ENCODE measurements at regions not wholly inside any gene's neighbourhood (a gene's known extent, or its start where the extent isn't known, plus 50 kb on each side); places are given as distances from the start of the nearest gene placed in this dataset.

DNA sequence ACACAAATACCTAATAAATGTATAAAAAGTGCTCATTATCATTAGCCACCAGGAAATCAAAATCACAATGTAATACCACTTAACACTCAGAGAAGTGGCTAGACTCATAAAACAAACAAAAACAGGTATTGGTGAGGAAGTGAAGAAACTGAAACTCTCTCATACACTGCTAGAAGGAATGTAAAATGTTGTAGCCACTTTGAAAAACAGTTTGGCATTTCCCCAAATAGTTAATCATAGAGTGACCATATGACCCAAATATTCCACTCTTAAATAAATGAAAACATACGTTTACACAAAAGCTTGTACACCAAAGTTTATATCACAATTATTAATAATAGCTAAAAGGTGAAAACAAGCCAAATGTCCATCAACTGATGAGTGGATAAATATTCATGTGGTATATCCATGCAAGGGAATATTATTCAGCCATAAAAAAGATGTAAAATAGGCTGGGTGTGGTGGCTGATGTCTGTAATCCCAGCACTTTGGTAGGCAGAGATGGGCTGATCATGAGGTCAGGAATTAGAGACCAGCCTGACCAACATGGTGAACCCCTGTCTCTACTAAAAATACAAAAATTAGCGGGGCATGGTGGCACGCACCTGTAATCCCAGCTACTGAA lies 86.2 kb upstream of the COL5A2 start:
- no peak overlapping the region for H3K27ac ChIP-seq (ENCODE audit: low read depth, low read length)

DNA sequence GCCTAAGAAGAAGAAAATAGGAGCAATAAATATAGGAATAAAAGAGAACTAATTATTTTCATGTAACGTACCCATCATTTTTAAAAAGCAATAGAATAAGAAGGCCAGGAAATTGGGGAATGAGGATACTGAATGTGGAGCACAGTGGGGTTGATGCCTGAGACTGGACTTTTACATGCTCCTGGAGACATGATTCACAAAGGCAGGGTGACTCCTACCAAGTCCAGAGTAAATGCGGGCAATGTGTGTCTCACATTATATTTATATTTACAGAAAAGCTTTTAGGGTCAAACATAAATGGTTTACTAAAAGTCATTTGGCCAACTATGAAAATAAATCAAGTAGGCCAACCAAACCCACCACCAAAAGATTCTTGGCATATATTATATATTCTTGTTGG lies 87.9 kb upstream of the COL5A2 start:
- no peaks in the 10 kb centered on the region for H3K36me3 ChIP-seq (ENCODE audit: control insufficient read depth in 3 of 3, insufficient read depth in 3 of 3, low read length in 3 of 3)
- no peak overlapping the region for H3K27ac ChIP-seq (ENCODE audit: low read depth, low read length)
- H3K4me1 ChIP-seq (ENCODE audit: control insufficient read depth in 3 of 3, insufficient read depth in 3 of 3, low read length in 3 of 3): no peaks in the 10 kb centered on the region
- H3K27me3 ChIP-seq (ENCODE audit: control insufficient read depth in 3 of 3, insufficient read depth in 3 of 3, low read length in 3 of 3): no peaks in the 10 kb centered on the region
- no peaks in the 10 kb centered on the region for H3K9me3 ChIP-seq (ENCODE audit: control insufficient read depth in 3 of 3, low read length in 3 of 3)
- no peak overlapping the region for H3K9ac ChIP-seq (ENCODE audit: low read depth in 1 of 3, low read length in 3 of 3)
- no peak overlapping the region for H3K4me3 ChIP-seq (ENCODE audit: low read length in 3 of 3)

More for the DNA sequence above, 86.2 kb upstream of the COL5A2 start:
- no peak overlapping the region for H3K9ac ChIP-seq (ENCODE audit: low read depth in 1 of 3, low read length in 3 of 3)
- no peaks in the 10 kb centered on the region for H3K9me3 ChIP-seq (ENCODE audit: control insufficient read depth in 3 of 3, low read length in 3 of 3)
- no peaks in the 10 kb centered on the region for H3K36me3 ChIP-seq (ENCODE audit: control insufficient read depth in 3 of 3, insufficient read depth in 3 of 3, low read length in 3 of 3)
- H3K4me3 ChIP-seq (ENCODE audit: low read length in 3 of 3): no peak overlapping the region
- no peaks in the 10 kb centered on the region for H3K4me1 ChIP-seq (ENCODE audit: control insufficient read depth in 3 of 3, insufficient read depth in 3 of 3, low read length in 3 of 3)
- no peaks in the 10 kb centered on the region for H3K27me3 ChIP-seq (ENCODE audit: control insufficient read depth in 3 of 3, insufficient read depth in 3 of 3, low read length in 3 of 3)

DNA sequence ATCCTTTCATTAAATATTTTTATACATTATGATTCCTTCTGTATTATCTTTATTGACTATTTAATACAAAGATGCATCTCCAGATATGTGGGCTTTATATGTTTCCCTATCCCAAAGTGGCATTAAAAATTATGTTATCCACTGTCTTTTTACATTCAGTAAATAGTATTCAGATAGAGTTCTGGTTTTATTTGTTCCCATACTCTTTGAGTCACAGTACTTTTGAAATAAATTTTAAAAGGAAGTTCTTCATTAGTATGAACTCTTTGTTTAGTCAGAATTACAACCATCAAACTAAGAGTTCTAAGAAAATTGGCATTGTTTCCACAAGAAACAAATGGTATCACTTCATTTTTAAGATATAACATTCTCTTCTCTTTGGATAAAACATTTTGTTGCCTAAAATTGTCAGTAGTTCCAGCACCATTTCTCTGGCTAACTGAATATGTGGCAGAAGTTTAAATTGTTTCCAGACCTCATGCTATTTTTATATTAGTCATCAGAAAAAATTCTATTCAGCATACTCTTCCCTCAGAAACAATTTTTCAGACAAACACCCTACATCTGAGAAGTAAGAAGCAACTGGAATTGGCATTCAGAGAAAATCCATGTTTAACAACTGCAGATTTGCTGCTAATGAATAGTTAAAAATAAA lies 88.5 kb upstream of the COL5A2 start:
- no peaks in the 10 kb centered on the region for H3K4me1 ChIP-seq (ENCODE audit: control insufficient read depth in 3 of 3, insufficient read depth in 3 of 3, low read length in 3 of 3)
- H3K9ac ChIP-seq (ENCODE audit: low read depth in 1 of 3, low read length in 3 of 3): no peak overlapping the region
- no peaks in the 10 kb centered on the region for H3K36me3 ChIP-seq (ENCODE audit: control insufficient read depth in 3 of 3, insufficient read depth in 3 of 3, low read length in 3 of 3)
- H3K4me3 ChIP-seq (ENCODE audit: low read length in 3 of 3): no peak overlapping the region
- no peak overlapping the region for H3K27ac ChIP-seq (ENCODE audit: low read depth, low read length)
- no peaks in the 10 kb centered on the region for H3K9me3 ChIP-seq (ENCODE audit: control insufficient read depth in 3 of 3, low read length in 3 of 3)
- H3K27me3 ChIP-seq (ENCODE audit: control insufficient read depth in 3 of 3, insufficient read depth in 3 of 3, low read length in 3 of 3): no peaks in the 10 kb centered on the region

DNA sequence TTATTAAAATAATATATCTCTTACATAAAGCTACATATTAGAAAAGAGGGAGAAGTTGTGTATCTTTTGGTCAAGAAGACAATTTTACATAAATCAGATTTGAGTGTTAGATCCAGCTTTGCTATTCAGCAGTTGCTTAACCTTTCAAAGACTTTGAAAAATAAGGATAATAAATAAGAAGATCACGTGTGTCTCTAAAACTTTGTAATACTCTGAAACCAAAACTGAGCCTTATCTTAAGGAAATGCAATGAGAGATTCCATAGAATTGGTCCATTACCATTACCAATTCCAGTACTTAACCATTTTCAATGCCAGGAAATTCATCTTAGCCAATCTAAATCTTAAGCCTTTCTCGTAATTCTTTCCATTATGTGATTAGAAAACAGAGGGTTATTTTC lies 89.2 kb upstream of the COL5A2 start:
- Histone ChIP-seq H3K4me1 (ENCODE audit: control insufficient read depth in 3 of 3, insufficient read depth in 3 of 3, low read length in 3 of 3) (no peaks in the 10 kb centered on the region), H3K27me3 (ENCODE audit: control insufficient read depth in 3 of 3, insufficient read depth in 3 of 3, low read length in 3 of 3) (no peaks in the 10 kb centered on the region), H3K4me3 (ENCODE audit: low read length in 3 of 3) (no peak overlapping the region), H3K9ac (ENCODE audit: low read depth in 1 of 3, low read length in 3 of 3) (no peak overlapping the region), H3K9me3 (ENCODE audit: control insufficient read depth in 3 of 3, low read length in 3 of 3) (no peaks in the 10 kb centered on the region), H3K27ac (ENCODE audit: low read depth, low read length) (no peak overlapping the region), H3K36me3 (ENCODE audit: control insufficient read depth in 3 of 3, insufficient read depth in 3 of 3, low read length in 3 of 3) (no peaks in the 10 kb centered on the region)

DNA sequence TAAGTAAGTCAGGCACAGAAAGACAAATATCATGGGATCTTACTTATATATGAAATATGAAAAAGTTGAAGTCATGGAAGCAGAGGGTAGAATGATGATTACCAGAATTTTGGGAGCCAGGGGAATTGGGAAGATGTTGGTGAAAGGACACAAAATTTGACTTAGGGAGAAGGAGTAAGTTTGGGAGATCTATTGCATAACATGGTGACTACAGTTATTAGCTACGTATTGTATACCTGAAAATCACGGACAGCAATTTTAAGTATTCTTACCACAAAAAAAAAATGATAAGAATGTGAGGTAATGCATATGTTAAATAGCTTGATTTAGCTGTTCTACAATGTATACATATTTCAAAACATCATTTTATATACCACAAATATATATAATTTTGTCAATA lies 94.2 kb upstream of the COL5A2 start:
- Histone ChIP-seq H3K36me3 (ENCODE audit: control insufficient read depth in 3 of 3, insufficient read depth in 3 of 3, low read length in 3 of 3) (no peaks in the 10 kb centered on the region), H3K27ac (ENCODE audit: low read depth, low read length) (no peak overlapping the region), H3K4me1 (ENCODE audit: control insufficient read depth in 3 of 3, insufficient read depth in 3 of 3, low read length in 3 of 3) (no peaks in the 10 kb centered on the region), H3K9me3 (ENCODE audit: control insufficient read depth in 3 of 3, low read length in 3 of 3) (no peaks in the 10 kb centered on the region), H3K4me3 (ENCODE audit: low read length in 3 of 3) (no peak overlapping the region), H3K9ac (ENCODE audit: low read depth in 1 of 3, low read length in 3 of 3) (no peak overlapping the region), H3K27me3 (ENCODE audit: control insufficient read depth in 3 of 3, insufficient read depth in 3 of 3, low read length in 3 of 3) (no peaks in the 10 kb centered on the region)

DNA sequence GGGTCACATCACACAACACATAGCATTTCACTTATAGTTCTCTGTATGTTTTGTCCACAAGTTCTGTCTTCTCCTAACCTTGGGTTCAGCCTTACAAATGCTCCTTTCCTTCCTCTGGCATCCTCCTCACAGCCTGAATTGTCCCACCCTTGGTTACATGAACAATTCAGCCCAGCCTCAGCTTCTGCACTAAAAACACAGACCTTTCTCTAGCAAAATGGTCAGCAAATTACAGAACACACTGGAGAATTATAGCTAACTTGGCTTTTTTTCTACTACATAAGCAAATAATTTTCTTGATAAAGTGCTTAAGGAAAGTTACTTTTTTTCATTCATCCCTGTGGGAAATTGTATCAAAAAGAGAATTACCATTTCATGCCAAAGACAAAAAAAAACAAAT lies 94.8 kb upstream of the COL5A2 start:
- Histone ChIP-seq H3K4me1 (ENCODE audit: control insufficient read depth in 3 of 3, insufficient read depth in 3 of 3, low read length in 3 of 3) (no peaks in the 10 kb centered on the region), H3K4me3 (ENCODE audit: low read length in 3 of 3) (no peak overlapping the region), H3K27ac (ENCODE audit: low read depth, low read length) (no peak overlapping the region), H3K9me3 (ENCODE audit: control insufficient read depth in 3 of 3, low read length in 3 of 3) (no peaks in the 10 kb centered on the region), H3K9ac (ENCODE audit: low read depth in 1 of 3, low read length in 3 of 3) (no peak overlapping the region), H3K36me3 (ENCODE audit: control insufficient read depth in 3 of 3, insufficient read depth in 3 of 3, low read length in 3 of 3) (no peaks in the 10 kb centered on the region), H3K27me3 (ENCODE audit: control insufficient read depth in 3 of 3, insufficient read depth in 3 of 3, low read length in 3 of 3) (no peaks in the 10 kb centered on the region)

DNA sequence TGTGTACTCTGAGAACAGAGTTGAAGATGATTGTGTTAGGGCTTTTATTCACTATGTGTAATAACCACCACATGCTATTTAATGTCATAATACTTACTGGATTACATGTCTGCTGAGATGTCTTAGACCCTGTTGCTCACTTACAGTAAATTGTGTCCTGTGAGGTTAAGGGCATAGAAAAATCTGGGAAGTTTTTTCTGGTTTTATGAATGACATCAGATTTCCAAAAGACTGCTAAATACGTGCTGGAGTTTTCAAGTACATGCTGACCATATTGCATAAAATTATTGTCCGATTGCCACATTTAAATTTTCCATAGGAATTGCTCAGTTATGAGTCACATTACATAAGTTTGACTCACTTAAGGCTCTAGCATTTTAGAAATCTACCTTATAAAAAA lies 96.7 kb upstream of the COL5A2 start:
- H3K4me1 ChIP-seq (ENCODE audit: control insufficient read depth in 3 of 3, insufficient read depth in 3 of 3, low read length in 3 of 3): no peaks in the 10 kb centered on the region
- H3K9me3 ChIP-seq (ENCODE audit: control insufficient read depth in 3 of 3, low read length in 3 of 3): no peaks in the 10 kb centered on the region
- no peak overlapping the region for H3K9ac ChIP-seq (ENCODE audit: low read depth in 1 of 3, low read length in 3 of 3)
- H3K36me3 ChIP-seq (ENCODE audit: control insufficient read depth in 3 of 3, insufficient read depth in 3 of 3, low read length in 3 of 3): no peaks in the 10 kb centered on the region
- H3K4me3 ChIP-seq (ENCODE audit: low read length in 3 of 3): no peak overlapping the region
- H3K27ac ChIP-seq (ENCODE audit: low read depth, low read length): no peak overlapping the region
- H3K27me3 ChIP-seq (ENCODE audit: control insufficient read depth in 3 of 3, insufficient read depth in 3 of 3, low read length in 3 of 3): no peaks in the 10 kb centered on the region

DNA sequence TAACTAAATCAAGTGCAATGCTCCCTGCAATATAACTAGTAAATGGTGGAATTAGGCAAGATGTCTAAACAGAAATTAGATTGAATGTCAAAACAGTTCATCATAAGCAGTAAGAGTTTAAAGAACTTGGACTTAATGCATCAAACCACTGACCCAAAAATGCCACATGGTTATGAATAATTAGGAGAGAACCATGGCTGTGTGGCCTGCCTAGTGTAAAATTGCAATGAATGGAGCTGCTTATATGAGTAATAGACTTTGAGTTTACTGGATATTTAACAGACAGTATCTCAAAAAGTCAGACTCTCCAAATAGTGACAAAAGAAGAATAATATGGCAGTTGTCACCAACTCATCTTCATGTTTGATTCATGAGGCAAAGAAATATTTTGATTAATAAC lies 101.6 kb upstream of the COL5A2 start:
- Histone ChIP-seq H3K27ac (ENCODE audit: low read depth, low read length) (no peak overlapping the region), H3K27me3 (ENCODE audit: control insufficient read depth in 3 of 3, insufficient read depth in 3 of 3, low read length in 3 of 3) (no peaks in the 10 kb centered on the region), H3K36me3 (ENCODE audit: control insufficient read depth in 3 of 3, insufficient read depth in 3 of 3, low read length in 3 of 3) (no peaks in the 10 kb centered on the region), H3K4me3 (ENCODE audit: low read length in 3 of 3) (no peak overlapping the region), H3K4me1 (ENCODE audit: control insufficient read depth in 3 of 3, insufficient read depth in 3 of 3, low read length in 3 of 3) (no peaks in the 10 kb centered on the region), H3K9me3 (ENCODE audit: control insufficient read depth in 3 of 3, low read length in 3 of 3) (no peaks in the 10 kb centered on the region), H3K9ac (ENCODE audit: low read depth in 1 of 3, low read length in 3 of 3) (no peak overlapping the region)

DNA sequence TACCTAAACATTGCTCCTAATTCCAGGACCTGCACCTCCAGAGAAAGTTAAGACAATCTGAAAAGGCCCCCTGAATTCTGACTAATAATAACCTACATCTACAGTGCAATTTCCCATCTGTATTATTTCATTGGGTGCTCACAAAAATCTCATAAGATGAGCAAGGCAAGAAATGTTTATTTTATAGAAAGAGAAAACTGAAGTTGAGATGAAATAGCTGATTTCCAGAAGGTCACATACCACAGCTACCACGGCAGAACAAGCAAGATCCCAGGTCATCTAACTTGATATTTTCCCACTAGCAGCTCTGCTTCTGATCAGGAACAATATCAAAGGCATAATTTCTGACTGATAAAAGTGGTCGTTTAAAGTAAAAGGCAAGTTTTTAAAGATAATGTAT lies 105.8 kb upstream of the COL5A2 start:
- Histone ChIP-seq H3K4me3 (ENCODE audit: low read length in 3 of 3) (no peak overlapping the region), H3K4me1 (ENCODE audit: control insufficient read depth in 3 of 3, insufficient read depth in 3 of 3, low read length in 3 of 3) (no peaks in the 10 kb centered on the region), H3K9ac (ENCODE audit: low read depth in 1 of 3, low read length in 3 of 3) (no peak overlapping the region), H3K27ac (ENCODE audit: low read depth, low read length) (peak overlapping the region; percentile 55), H3K27me3 (ENCODE audit: control insufficient read depth in 3 of 3, insufficient read depth in 3 of 3, low read length in 3 of 3) (no peaks in the 10 kb centered on the region), H3K36me3 (ENCODE audit: control insufficient read depth in 3 of 3, insufficient read depth in 3 of 3, low read length in 3 of 3) (no peaks in the 10 kb centered on the region), H3K9me3 (ENCODE audit: control insufficient read depth in 3 of 3, low read length in 3 of 3) (no peaks in the 10 kb centered on the region)

DNA sequence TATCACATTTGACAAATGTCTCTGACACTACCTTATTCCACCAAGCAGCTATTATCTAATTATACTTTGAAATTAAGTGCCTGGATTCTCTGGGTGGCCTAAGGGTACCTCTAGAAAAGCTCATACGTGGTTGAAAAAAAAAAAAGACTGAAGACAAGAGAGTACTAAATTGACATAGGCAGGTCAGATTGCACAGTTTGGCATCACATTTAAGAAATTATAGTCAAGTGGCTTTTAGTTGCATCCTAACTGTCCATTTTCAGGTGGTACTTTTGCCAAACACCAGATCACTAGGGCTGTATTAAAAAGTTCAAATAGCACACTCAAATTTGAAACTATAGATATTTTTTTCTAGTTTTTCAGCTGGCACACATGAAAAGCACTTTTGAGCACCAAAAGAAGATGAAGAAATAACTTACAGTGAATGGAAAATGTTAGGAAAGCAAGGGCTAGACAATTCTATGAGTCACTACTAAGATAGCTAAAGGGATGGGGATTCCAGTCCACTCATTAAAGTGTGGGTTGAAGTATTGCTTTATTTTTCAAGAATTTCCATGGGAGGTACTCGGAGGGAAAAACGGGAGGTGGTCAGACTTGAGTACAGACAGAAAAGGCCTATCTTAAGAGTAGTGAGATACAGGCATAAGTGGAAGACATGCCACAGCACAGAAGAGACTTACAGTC lies 106.5 kb upstream of the COL5A2 start:
- no peaks in the 10 kb centered on the region for H3K9me3 ChIP-seq (ENCODE audit: control insufficient read depth in 3 of 3, low read length in 3 of 3)
- H3K4me1 ChIP-seq (ENCODE audit: control insufficient read depth in 3 of 3, insufficient read depth in 3 of 3, low read length in 3 of 3): no peaks in the 10 kb centered on the region
- no peak overlapping the region for H3K4me3 ChIP-seq (ENCODE audit: low read length in 3 of 3)
- no peak overlapping the region for H3K9ac ChIP-seq (ENCODE audit: low read depth in 1 of 3, low read length in 3 of 3)
- no peaks in the 10 kb centered on the region for H3K27me3 ChIP-seq (ENCODE audit: control insufficient read depth in 3 of 3, insufficient read depth in 3 of 3, low read length in 3 of 3)
- peak overlapping the region; percentile 55 for H3K27ac ChIP-seq (ENCODE audit: low read depth, low read length)
- H3K36me3 ChIP-seq (ENCODE audit: control insufficient read depth in 3 of 3, insufficient read depth in 3 of 3, low read length in 3 of 3): no peaks in the 10 kb centered on the region

Data from skeletal muscle tissue (tissue), 3 donors.